Osteoblast (primary cell): ENCODE measurements at regions not wholly inside any gene's neighbourhood (a gene's known extent, or its start where the extent isn't known, plus 50 kb on each side); places are given as distances from the start of the nearest gene placed in this dataset.

ENCODE experiments used
- DNase-seq: peaks from one replicate; pipeline ENCODE4 v3.0.0; 2011; ENCODE audit warnings: low spot score, mixed read lengths; ENCODE audit not compliant: insufficient read length; ENCODE audit errors: missing footprints
- H2AFZ ChIP-seq: 2 replicates; pipeline ENCODE4 v1.6.0; 2011; ENCODE audit warnings: mild to moderate bottlenecking, low read length
- H3K27ac ChIP-seq: 2 replicates; pipeline ENCODE4 v1.5.1; 2011; ENCODE audit warnings: mild to moderate bottlenecking, low read depth, low read length, moderate library complexity
- H3K27me3 ChIP-seq: 2 replicates; pipeline ENCODE4 v1.6.0; 2012; ENCODE audit warnings: mild to moderate bottlenecking, control low read depth, inconsistent platforms, low read length, moderate library complexity; ENCODE audit not compliant: insufficient read depth
- H3K36me3 ChIP-seq: 2 replicates; pipeline ENCODE4 v1.5.1; 2011; ENCODE audit warnings: mild to moderate bottlenecking, low read length, control low read depth, moderate library complexity; ENCODE audit not compliant: insufficient read depth
- H3K4me1 ChIP-seq: 2 replicates; pipeline ENCODE4 v1.5.1; 2011; ENCODE audit warnings: mild to moderate bottlenecking, low read length, control low read depth, moderate library complexity; ENCODE audit not compliant: insufficient read depth
- H3K4me2 ChIP-seq: 2 replicates; pipeline ENCODE4 v1.6.0; 2011; ENCODE audit warnings: mild to moderate bottlenecking, low read length; ENCODE audit not compliant: insufficient read depth
- H3K4me3 ChIP-seq: fragments of 200-600 bp; sonication (generic); 3 replicates; pipeline ENCODE4 v1.5.1; 2012; ENCODE audit warnings: mild to moderate bottlenecking, low read length, inconsistent platforms; ENCODE audit not compliant: insufficient read depth
- H3K79me2 ChIP-seq: 2 replicates; pipeline ENCODE4 v1.6.0; 2012; ENCODE audit warnings: mild to moderate bottlenecking, low read length, control low read depth, inconsistent platforms; ENCODE audit not compliant: insufficient read depth
- H3K9me3 ChIP-seq: 2 replicates; pipeline ENCODE4 v1.5.1; 2011; ENCODE audit warnings: low read depth, low read length, control low read depth
- H4K20me1 ChIP-seq: 2 replicates; pipeline ENCODE4 v1.6.0; 2012; ENCODE audit warnings: mild to moderate bottlenecking, low read length, control low read depth; ENCODE audit not compliant: insufficient read depth
- CTCF ChIP-seq: IDR thresholded peaks from 2 replicates; pipeline ENCODE4 v1.5.1; 2011; ENCODE audit warnings: mild to moderate bottlenecking, low read depth, low read length, moderate library complexity; ENCODE audit errors: extremely low read depth

- no peak for TF ChIP-seq CTCF
- no peaks in the 10 kb centered on the region for H3K36me3 ChIP-seq
- peaks cover 37% of the 10 kb centered on the region for H3K4me1 ChIP-seq
- peak overlapping the region; percentile 41 for H3K27ac ChIP-seq
- peak overlapping the region; percentile 1 for H2AFZ ChIP-seq
- no peaks in the 10 kb centered on the region for H3K27me3 ChIP-seq
- no peak overlapping the region for H3K4me3 ChIP-seq
- H3K9me3 ChIP-seq: no peaks in the 10 kb centered on the region
- no peaks in the 10 kb centered on the region for H3K79me2 ChIP-seq
- DNase-seq: no peak
- H3K4me2 ChIP-seq: peak overlapping the region; percentile 21
- no peaks in the 10 kb centered on the region for H4K20me1 ChIP-seq
Measured at GRCh38 chr1:170305777-170306512, 160.2 kb downstream of the NTMT2 start.

DNA sequence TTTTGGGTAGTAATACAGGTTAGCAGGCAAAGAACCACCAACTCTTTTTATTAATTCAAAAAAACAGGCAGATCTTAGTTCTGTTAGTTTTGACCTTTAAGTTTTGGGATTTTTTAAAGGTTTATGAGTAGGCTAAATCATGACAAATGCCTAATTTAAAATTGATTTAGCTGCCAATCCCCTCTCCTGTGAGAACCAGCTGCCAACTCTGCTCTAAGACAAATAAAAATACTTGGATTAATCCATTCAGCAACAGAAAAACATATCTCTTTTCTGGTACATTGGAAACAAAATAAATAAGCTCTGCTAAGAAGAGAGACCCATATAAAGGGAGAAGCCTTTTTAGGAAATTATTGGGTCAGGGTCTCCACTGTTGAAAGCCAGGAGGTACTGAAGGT, 160.8 kb downstream of the NTMT2 start:
- Histone ChIP-seq H3K79me2 (no peaks in the 10 kb centered on the region), H3K4me1 (peaks cover 39% of the 10 kb centered on the region), H3K27ac (peak overlapping the region; percentile 41), H3K27me3 (no peaks in the 10 kb centered on the region), H3K4me2 (peak overlapping the region; percentile 21), H4K20me1 (no peaks in the 10 kb centered on the region), H3K9me3 (no peaks in the 10 kb centered on the region), H3K4me3 (no peak overlapping the region), H3K36me3 (no peaks in the 10 kb centered on the region), H2AFZ (no peak overlapping the region)
- TF ChIP-seq CTCF: no peak
- DNase-seq: no peak

DNA sequence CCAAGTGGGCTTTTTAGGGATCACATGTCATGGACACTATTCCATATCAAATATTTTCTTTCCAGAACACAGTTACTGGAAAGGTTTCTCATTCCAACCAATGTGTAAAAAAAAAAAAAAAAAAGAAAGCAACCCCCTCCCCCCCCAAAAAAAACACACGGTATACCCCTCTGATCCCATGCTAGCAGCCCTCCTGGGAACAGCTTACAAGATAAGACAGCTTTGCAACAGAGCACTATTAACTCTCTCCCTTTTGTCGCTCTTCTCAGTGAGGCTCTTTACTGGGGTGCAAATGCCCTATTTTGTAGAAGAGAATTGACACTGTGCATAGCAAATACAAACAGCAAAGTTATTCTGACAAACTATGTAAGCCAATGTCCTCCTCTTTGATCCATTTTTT, 161.2 kb downstream of the NTMT2 start:
- Histone ChIP-seq H3K79me2 (no peaks in the 10 kb centered on the region), H3K4me2 (no peak overlapping the region), H2AFZ (no peak overlapping the region), H4K20me1 (no peaks in the 10 kb centered on the region), H3K4me1 (peaks cover 39% of the 10 kb centered on the region), H3K9me3 (no peaks in the 10 kb centered on the region), H3K4me3 (no peak overlapping the region), H3K27me3 (no peaks in the 10 kb centered on the region), H3K27ac (peak overlapping the region; percentile 41), H3K36me3 (no peaks in the 10 kb centered on the region)
- TF ChIP-seq CTCF: no peak
- no peak for DNase-seq

GRCh38 chr1:170307426-170307825, 161.7 kb downstream of the NTMT2 start:
- Histone ChIP-seq H3K79me2 (no peaks in the 10 kb centered on the region), H3K4me2 (no peak overlapping the region), H3K4me3 (no peak overlapping the region), H3K9me3 (no peaks in the 10 kb centered on the region), H3K36me3 (no peaks in the 10 kb centered on the region), H3K4me1 (peaks cover 39% of the 10 kb centered on the region), H3K27ac (peak overlapping the region; percentile 41), H3K27me3 (no peaks in the 10 kb centered on the region), H2AFZ (no peak overlapping the region), H4K20me1 (no peaks in the 10 kb centered on the region)
- TF ChIP-seq CTCF: no peak
- DNase-seq: no peak
